ENCODE measurements at regions not wholly inside any gene's neighbourhood (a gene's known extent, or its start where the extent isn't known, plus 50 kb on each side); places are given as distances from the start of the nearest gene placed in this dataset.

DNA sequence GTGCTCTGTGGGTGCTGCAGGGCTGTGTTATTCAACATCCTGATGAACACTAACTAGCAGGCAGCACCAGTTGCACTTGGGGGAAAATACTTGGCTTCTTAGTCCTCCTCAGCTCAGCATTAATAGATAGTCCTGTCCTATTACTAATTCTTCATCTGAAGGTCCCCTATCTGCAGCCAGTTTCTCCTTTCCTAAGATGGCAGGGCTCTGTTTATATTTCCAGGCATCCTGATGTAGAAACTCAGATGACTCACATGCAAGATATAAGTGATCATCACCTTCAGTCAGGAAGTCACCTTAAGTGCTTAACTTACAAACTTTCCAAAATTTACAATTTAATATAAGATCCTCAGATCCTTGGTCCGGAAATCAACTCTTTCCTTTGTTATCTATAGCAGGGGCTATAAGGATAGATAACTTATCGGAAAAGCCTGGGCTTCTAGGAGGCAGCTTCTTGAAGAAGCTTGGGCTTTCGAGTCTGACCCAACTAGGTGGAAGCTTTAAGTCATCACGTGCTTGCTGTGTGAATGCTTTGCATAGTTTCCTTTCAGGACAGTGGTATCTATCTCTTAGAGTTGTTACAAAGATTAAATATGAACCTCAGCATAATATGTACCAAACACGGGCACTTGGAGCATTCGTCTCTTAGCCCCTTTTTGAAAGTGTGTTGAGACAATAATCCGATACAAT is 181.0 kb upstream of the GRIP1 start:
- H3K4me3 ChIP-seq (ENCODE audit: low read depth in 1 of 2, low read length in 2 of 2), result no peak overlapping the region
- no peak overlapping the region for H3K27ac ChIP-seq (ENCODE audit: low read length)
- H3K4me2 ChIP-seq (ENCODE audit: insufficient read depth, low read length), result no peak overlapping the region
- ATAC-seq (ENCODE audit: insufficient read depth, low read depth) (no peak), DNase-seq (no peak)
- no peaks in the 10 kb centered on the region for H3K36me3 ChIP-seq (ENCODE audit: insufficient read depth, low read length)
- no peaks in the 10 kb centered on the region for H3K4me1 ChIP-seq (ENCODE audit: insufficient read depth, low read length)
- no peaks in the 10 kb centered on the region for H4K20me1 ChIP-seq (ENCODE audit: insufficient read depth, low read length)
- no peaks in the 10 kb centered on the region for H3K79me2 ChIP-seq (ENCODE audit: insufficient read depth, low read length)
- no peaks in the 10 kb centered on the region for H3K9me3 ChIP-seq (ENCODE audit: insufficient read depth, low read length, severe bottlenecking)
- TF ChIP-seq, protein P1, sequence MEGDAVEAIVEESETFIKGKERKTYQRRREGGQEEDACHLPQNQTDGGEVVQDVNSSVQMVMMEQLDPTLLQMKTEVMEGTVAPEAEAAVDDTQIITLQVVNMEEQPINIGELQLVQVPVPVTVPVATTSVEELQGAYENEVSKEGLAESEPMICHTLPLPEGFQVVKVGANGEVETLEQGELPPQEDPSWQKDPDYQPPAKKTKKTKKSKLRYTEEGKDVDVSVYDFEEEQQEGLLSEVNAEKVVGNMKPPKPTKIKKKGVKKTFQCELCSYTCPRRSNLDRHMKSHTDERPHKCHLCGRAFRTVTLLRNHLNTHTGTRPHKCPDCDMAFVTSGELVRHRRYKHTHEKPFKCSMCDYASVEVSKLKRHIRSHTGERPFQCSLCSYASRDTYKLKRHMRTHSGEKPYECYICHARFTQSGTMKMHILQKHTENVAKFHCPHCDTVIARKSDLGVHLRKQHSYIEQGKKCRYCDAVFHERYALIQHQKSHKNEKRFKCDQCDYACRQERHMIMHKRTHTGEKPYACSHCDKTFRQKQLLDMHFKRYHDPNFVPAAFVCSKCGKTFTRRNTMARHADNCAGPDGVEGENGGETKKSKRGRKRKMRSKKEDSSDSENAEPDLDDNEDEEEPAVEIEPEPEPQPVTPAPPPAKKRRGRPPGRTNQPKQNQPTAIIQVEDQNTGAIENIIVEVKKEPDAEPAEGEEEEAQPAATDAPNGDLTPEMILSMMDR (IDR thresholded peaks at IDR 0.05; ENCODE audit: borderline replicate concordance, extremely low read depth, low read length, poor library complexity, severe bottlenecking), result no peak
- TF ChIP-seq EZH2 (IDR thresholded peaks at IDR 0.05; ENCODE audit: borderline replicate concordance, low read depth, low read length, severe bottlenecking), result no peak
- no peaks in the 10 kb centered on the region for H3K27me3 ChIP-seq (ENCODE audit: insufficient read depth, low read length, poor library complexity)
- H2AFZ ChIP-seq (ENCODE audit: low read depth, low read length), result no peak overlapping the region
- no peak overlapping the region for H3K9ac ChIP-seq (ENCODE audit: low read depth, low read length)

DNA sequence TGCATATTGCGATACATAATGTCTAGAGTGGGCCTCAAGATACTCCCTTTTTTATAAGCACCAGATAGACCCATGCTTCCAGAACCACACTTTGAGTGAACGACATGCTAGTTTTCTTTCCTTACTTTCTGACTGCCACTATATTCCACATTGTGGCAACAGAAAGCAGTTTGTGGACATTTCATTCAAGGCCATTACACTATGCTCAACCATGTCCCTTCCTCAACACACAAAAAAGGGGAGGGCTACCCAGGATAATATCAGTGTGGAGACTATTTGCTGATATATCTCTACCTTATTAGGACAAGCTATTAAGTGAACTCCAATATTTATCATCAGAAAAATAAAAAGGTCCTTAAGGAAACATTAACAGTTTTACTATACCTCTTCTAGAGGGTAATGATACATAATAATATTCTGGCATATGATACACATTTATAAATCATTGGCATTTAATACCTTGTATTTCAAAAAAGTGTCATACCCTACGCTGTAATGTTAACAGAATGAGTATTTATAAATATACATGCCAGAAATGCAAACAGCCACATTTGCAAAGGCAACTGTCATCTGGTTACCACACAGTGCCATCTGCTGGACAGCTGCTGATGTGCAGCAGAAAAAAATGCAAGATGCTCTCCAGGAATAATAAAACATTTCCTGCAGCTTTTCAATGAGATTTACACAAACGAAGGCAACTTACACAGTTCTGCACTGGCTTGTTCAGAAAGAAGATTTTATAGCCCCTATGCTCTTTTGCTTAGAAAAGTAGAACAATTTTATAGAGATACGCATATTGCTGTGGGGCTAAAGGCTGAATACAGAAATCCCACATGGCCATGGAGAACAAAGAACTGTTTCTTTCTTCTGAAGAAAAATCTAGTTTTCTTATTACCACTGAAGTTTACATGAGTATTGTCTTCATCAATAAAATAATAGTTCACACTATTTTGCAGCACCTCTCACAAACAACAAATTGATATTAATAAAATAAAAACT is 182.2 kb upstream of the GRIP1 start:
- no peaks in the 10 kb centered on the region for H4K20me1 ChIP-seq (ENCODE audit: insufficient read depth, low read length)
- no peaks in the 10 kb centered on the region for H3K79me2 ChIP-seq (ENCODE audit: insufficient read depth, low read length)
- H3K9me3 ChIP-seq (ENCODE audit: insufficient read depth, low read length, severe bottlenecking), result no peaks in the 10 kb centered on the region
- DNase-seq (peak; percentile 64), ATAC-seq (ENCODE audit: insufficient read depth, low read depth) (peak; percentile 72)
- no peak overlapping the region for H3K4me3 ChIP-seq (ENCODE audit: low read depth in 1 of 2, low read length in 2 of 2)
- H3K4me1 ChIP-seq (ENCODE audit: insufficient read depth, low read length), result no peaks in the 10 kb centered on the region
- no peak overlapping the region for H3K27ac ChIP-seq (ENCODE audit: low read length)
- H3K9ac ChIP-seq (ENCODE audit: low read depth, low read length), result no peak overlapping the region
- TF ChIP-seq EZH2 (IDR thresholded peaks at IDR 0.05; ENCODE audit: borderline replicate concordance, low read depth, low read length, severe bottlenecking), result no peak
- TF ChIP-seq, protein P1 (IDR thresholded peaks at IDR 0.05; ENCODE audit: borderline replicate concordance, extremely low read depth, low read length, poor library complexity, severe bottlenecking), result peak; percentile 97
- peaks cover 3% of the 10 kb centered on the region for H3K27me3 ChIP-seq (ENCODE audit: insufficient read depth, low read length, poor library complexity)
- H2AFZ ChIP-seq (ENCODE audit: low read depth, low read length), result no peak overlapping the region
- H3K36me3 ChIP-seq (ENCODE audit: insufficient read depth, low read length), result no peaks in the 10 kb centered on the region
- no peak overlapping the region for H3K4me2 ChIP-seq (ENCODE audit: insufficient read depth, low read length)

GRCh38 chr12:66862356-66862985 is 183.6 kb upstream of the GRIP1 start:
- H4K20me1 ChIP-seq (ENCODE audit: insufficient read depth, low read length), result no peaks in the 10 kb centered on the region
- no peak overlapping the region for H3K4me3 ChIP-seq (ENCODE audit: low read depth in 1 of 2, low read length in 2 of 2)
- H3K27ac ChIP-seq (ENCODE audit: low read length), result no peak overlapping the region
- no peak overlapping the region for H3K9ac ChIP-seq (ENCODE audit: low read depth, low read length)
- DNase-seq (no peak), ATAC-seq (ENCODE audit: insufficient read depth, low read depth) (no peak)
- no peaks in the 10 kb centered on the region for H3K4me1 ChIP-seq (ENCODE audit: insufficient read depth, low read length)
- H3K27me3 ChIP-seq (ENCODE audit: insufficient read depth, low read length, poor library complexity), result peaks cover 4% of the 10 kb centered on the region
- H3K36me3 ChIP-seq (ENCODE audit: insufficient read depth, low read length), result no peaks in the 10 kb centered on the region
- H3K4me2 ChIP-seq (ENCODE audit: insufficient read depth, low read length), result no peak overlapping the region
- H3K79me2 ChIP-seq (ENCODE audit: insufficient read depth, low read length), result no peaks in the 10 kb centered on the region
- H3K9me3 ChIP-seq (ENCODE audit: insufficient read depth, low read length, severe bottlenecking), result no peaks in the 10 kb centered on the region
- no peak overlapping the region for H2AFZ ChIP-seq (ENCODE audit: low read depth, low read length)
- no peak for TF ChIP-seq EZH2 (IDR thresholded peaks at IDR 0.05; ENCODE audit: borderline replicate concordance, low read depth, low read length, severe bottlenecking)
- TF ChIP-seq, protein P1 (IDR thresholded peaks at IDR 0.05; ENCODE audit: borderline replicate concordance, extremely low read depth, low read length, poor library complexity, severe bottlenecking), result no peak
